HS-27A (cell line): ENCODE measurements at regions not wholly inside any gene's neighbourhood (a gene's known extent, or its start where the extent isn't known, plus 50 kb on each side); places are given as distances from the start of the nearest gene placed in this dataset.
"Not testable (repeated sequence)": the region's sequence is repeated elsewhere in the genome, so short reads cannot be mapped to it uniquely, and the experiment has no call there.

Source experiments
- DNase-seq: peaks from one replicate; pipeline ENCODE4 v3.0.0-alpha.2; 2012; ENCODE audit warnings: low read depth, missing footprints

GRCh38 chr1:58934706-58935105, 150.9 kb upstream of the JUN start:
- DNase-seq: no peak

- no peak for DNase-seq
Observed at GRCh38 chr1:58936973-58937372, 153.1 kb upstream of the JUN start.

- no peak for DNase-seq
Observed at GRCh38 chr1:58939146-58939545, 155.3 kb upstream of the JUN start.

GRCh38 chr1:58939666-58940370, 156.0 kb upstream of the JUN start:
- no peak for DNase-seq

GRCh38 chr1:58941471-58942289, 157.8 kb upstream of the JUN start:
- no peak for DNase-seq

GRCh38 chr1:58942759-58943191, 158.9 kb upstream of the JUN start:
- DNase-seq: no peak

GRCh38 chr1:58943776-58944175, 159.9 kb upstream of the JUN start:
- DNase-seq: no peak

GRCh38 chr1:58944439-58944838, 160.6 kb upstream of the JUN start:
- DNase-seq: no peak

GRCh38 chr1:58946390-58946789, 162.5 kb upstream of the JUN start:
- DNase-seq: no peak

GRCh38 chr1:58948671-58949070, 164.8 kb upstream of the JUN start:
- no peak for DNase-seq

GRCh38 chr1:58949551-58950220, 165.8 kb upstream of the JUN start:
- no peak for DNase-seq

GRCh38 chr1:58950897-58951296, 167.1 kb upstream of the JUN start:
- DNase-seq: no peak

- DNase-seq: not testable (repeated sequence)
Observed at GRCh38 chr1:58953951-58954350, 170.1 kb upstream of the JUN start.

GRCh38 chr1:58963287-58963686, 179.4 kb upstream of the JUN start:
- not testable (repeated sequence) for DNase-seq

- no peak for DNase-seq
Observed at GRCh38 chr1:58964428-58964827, 180.6 kb upstream of the JUN start.

GRCh38 chr1:58964880-58965279, 181.0 kb upstream of the JUN start:
- no peak for DNase-seq

- DNase-seq: no peak
Observed at GRCh38 chr1:58966103-58966916, 182.5 kb upstream of the JUN start.

- no peak for DNase-seq
Observed at GRCh38 chr1:58966917-58967740, 183.3 kb upstream of the JUN start.

- DNase-seq: no peak
Observed at GRCh38 chr1:58968360-58968952, 184.6 kb upstream of the JUN start.

GRCh38 chr1:58969176-58969575, 185.3 kb upstream of the JUN start:
- DNase-seq: not testable (repeated sequence)
